Esophagus squamous epithelium (tissue), 4 donors: ENCODE measurements at regions not wholly inside any gene's neighbourhood (a gene's known extent, or its start where the extent isn't known, plus 50 kb on each side); places are given as distances from the start of the nearest gene placed in this dataset.

Source experiments
- POLR2A ChIP-seq, 4 donors: fragments of 450-650 bp; IDR thresholded peaks; one replicate each; pipeline ENCODE4 v1.6.1; 2017; ENCODE audit warnings: antibody characterized with exemption in 4 of 4, mild to moderate bottlenecking in 4 of 4, moderate library complexity in 3 of 4
- TF ChIP-seq, protein P1 (sequence below), 6 experiments: fragments of 450-650 bp in 4 of 6; fragments of 200-600 bp in 2 of 6; sonication (generic) in 2 of 6; IDR thresholded peaks; one replicate each; pipeline ENCODE4 v1.5.1; 2016 to 2019; ENCODE audit warnings: antibody characterized with exemption in 6 of 6, mild to moderate bottlenecking in 4 of 6, moderate library complexity in 4 of 6

DNA sequence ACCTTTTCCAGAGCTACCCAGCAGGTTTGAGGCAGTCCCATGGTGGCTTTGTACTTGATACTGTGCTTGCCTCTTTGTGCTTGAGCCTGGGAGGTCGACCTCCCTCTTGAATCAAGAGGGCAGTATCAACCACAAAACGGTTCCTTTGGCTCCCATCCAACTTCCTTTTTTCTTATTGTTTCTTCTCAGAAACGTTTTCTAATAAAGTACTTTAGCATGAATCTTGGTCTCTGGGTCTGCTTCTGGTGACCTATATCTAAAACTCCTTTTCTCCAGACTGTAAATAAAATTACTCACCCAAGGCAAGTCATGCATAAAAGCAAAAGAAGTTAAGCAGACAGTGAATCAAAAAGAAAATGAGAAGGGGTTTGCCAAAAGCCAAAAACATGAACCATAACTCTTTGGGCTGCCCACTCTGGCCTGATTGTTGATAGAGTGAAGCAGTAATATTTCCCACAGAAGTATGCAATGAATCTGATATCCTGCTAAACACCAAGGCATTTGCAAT is 112.2 kb upstream of the SLC4A7 start:
- no peak for TF ChIP-seq POLR2A (IDR thresholded peaks at IDR 0.05)
- TF ChIP-seq, protein P1, sequence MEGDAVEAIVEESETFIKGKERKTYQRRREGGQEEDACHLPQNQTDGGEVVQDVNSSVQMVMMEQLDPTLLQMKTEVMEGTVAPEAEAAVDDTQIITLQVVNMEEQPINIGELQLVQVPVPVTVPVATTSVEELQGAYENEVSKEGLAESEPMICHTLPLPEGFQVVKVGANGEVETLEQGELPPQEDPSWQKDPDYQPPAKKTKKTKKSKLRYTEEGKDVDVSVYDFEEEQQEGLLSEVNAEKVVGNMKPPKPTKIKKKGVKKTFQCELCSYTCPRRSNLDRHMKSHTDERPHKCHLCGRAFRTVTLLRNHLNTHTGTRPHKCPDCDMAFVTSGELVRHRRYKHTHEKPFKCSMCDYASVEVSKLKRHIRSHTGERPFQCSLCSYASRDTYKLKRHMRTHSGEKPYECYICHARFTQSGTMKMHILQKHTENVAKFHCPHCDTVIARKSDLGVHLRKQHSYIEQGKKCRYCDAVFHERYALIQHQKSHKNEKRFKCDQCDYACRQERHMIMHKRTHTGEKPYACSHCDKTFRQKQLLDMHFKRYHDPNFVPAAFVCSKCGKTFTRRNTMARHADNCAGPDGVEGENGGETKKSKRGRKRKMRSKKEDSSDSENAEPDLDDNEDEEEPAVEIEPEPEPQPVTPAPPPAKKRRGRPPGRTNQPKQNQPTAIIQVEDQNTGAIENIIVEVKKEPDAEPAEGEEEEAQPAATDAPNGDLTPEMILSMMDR (IDR thresholded peaks at IDR 0.05): no peak
